ENCODE measurements at regions not wholly inside any gene's neighbourhood (a gene's known extent, or its start where the extent isn't known, plus 50 kb on each side); places are given as distances from the start of the nearest gene placed in this dataset.

DNA sequence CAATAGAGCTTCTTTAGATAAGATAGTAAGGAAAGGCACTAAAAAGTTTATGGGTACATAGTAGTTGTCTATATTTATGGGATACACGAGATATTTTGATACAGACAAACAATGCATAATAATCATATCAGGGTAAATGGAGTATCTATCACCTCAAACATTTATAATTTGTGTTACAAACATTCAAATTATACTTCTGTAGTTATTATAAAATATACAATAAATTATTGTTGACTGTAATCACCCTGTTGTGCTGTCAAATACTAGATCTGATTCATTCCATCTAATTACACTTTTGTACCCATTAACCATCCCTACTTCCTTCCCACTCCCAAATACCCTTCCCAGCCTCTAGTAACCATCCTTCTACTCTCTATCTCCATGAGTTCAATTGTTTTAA lies 179.7 kb downstream of the FOXG1 start:
- H3K9me3 Mint-ChIP-seq, result peaks cover 0 to 33% (median 14%) of the 10 kb centered on the region in 8 donors
- no peak overlapping the region for H3K4me3 ChIP-seq (ENCODE audit: low read length in 2 of 2)
- H3K4me1 ChIP-seq (ENCODE audit: insufficient read depth, low read length), result no peaks in the 10 kb centered on the region
- no peak overlapping the region for H3K27ac Mint-ChIP-seq
- H3K4me3 Mint-ChIP-seq, result no peak overlapping the region
- H3K36me3 Mint-ChIP-seq, result no peaks in the 10 kb centered on the region
- peaks cover 3 to 4% of the 10 kb centered on the region in 2 donors for H3K9me3 ChIP-seq (ENCODE audit: control insufficient read depth in 1 of 2, low read length in 2 of 2)
- intact Hi-C loops (cut with micrococcal nuclease), result no loop called here
- ChIA-PET CTCF (ENCODE audit: partially characterized antibody) (no interaction called here), POLR2A (ENCODE audit: partially characterized antibody) (no interaction called here)
- no peaks in the 10 kb centered on the region for H3K27me3 Mint-ChIP-seq
- H3K36me3 ChIP-seq (ENCODE audit: insufficient read depth, low read length), result no peaks in the 10 kb centered on the region
- no peak overlapping the region for H3K27ac ChIP-seq (ENCODE audit: low read depth, low read length)
- H3K4me1 Mint-ChIP-seq, result no peaks in the 10 kb centered on the region
- DNase-seq, result no peak
- no peaks in the 10 kb centered on the region for H3K27me3 ChIP-seq (ENCODE audit: insufficient read depth, low read length)

- intact Hi-C loops (cut with micrococcal nuclease), result no loop called here
- H3K4me1 Mint-ChIP-seq, result no peaks in the 10 kb centered on the region
- DNase-seq, result no peak
- no peaks in the 10 kb centered on the region for H3K36me3 ChIP-seq (ENCODE audit: insufficient read depth, low read length)
- no peaks in the 10 kb centered on the region for H3K27me3 ChIP-seq (ENCODE audit: insufficient read depth, low read length)
- H3K9me3 Mint-ChIP-seq, result peaks cover 0 to 45% (median 19%) of the 10 kb centered on the region in 8 donors
- H3K27ac ChIP-seq (ENCODE audit: low read depth, low read length), result no peak overlapping the region
- no peak overlapping the region for H3K27ac Mint-ChIP-seq
- ChIA-PET CTCF (ENCODE audit: partially characterized antibody) (no interaction called here), POLR2A (ENCODE audit: partially characterized antibody) (interaction anchor here (0.8 kb wide), 1 partner anchor 87 kb away, joined by 3 read pairs; no protein-coding TSS in a partner anchor)
- H3K9me3 ChIP-seq (ENCODE audit: control insufficient read depth in 1 of 2, low read length in 2 of 2), result no peaks in the 10 kb centered on the region
- H3K4me3 ChIP-seq (ENCODE audit: low read length in 2 of 2), result no peak overlapping the region
- H3K4me3 Mint-ChIP-seq, result no peak overlapping the region
- H3K4me1 ChIP-seq (ENCODE audit: insufficient read depth, low read length), result no peaks in the 10 kb centered on the region
- H3K27me3 Mint-ChIP-seq, result no peaks in the 10 kb centered on the region
- H3K36me3 Mint-ChIP-seq, result no peaks in the 10 kb centered on the region
Observed at GRCh38 chr14:28949503-28949902, 182.9 kb downstream of the FOXG1 start.

DNA sequence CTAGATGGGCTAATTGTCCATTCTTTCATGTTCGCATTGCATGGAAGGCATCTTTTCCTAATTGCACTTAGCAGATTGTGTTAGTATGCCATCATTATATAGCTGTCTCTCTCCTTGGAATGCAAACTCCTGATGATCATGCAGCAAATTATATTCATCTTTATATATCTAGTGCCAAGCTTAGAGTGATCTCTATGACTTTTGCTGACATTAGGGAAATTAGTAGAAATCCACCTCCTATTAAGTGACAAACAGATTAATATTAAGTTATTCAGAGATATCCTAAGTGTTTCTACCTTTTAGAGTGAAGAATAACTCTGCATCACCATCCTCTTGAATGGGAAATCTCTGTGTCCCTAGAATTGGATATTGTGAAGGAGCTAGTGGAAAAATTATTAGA lies 185.6 kb downstream of the FOXG1 start:
- H3K27ac Mint-ChIP-seq, result no peak overlapping the region
- Histone ChIP-seq H3K27me3 (ENCODE audit: insufficient read depth, low read length) (no peaks in the 10 kb centered on the region), H3K9me3 (ENCODE audit: control insufficient read depth in 1 of 2, low read length in 2 of 2) (no peaks in the 10 kb centered on the region), H3K27ac (ENCODE audit: low read depth, low read length) (no peak overlapping the region), H3K36me3 (ENCODE audit: insufficient read depth, low read length) (no peaks in the 10 kb centered on the region), H3K4me3 (ENCODE audit: low read length in 2 of 2) (no peak overlapping the region), H3K4me1 (ENCODE audit: insufficient read depth, low read length) (no peaks in the 10 kb centered on the region)
- ChIA-PET POLR2A (ENCODE audit: partially characterized antibody) (no interaction called here), CTCF (ENCODE audit: partially characterized antibody) (no interaction called here)
- no peak for DNase-seq
- intact Hi-C loops (cut with micrococcal nuclease), result no loop called here
- H3K4me1 Mint-ChIP-seq, result no peaks in the 10 kb centered on the region
- no peak overlapping the region for H3K4me3 Mint-ChIP-seq
- no peaks in the 10 kb centered on the region for H3K27me3 Mint-ChIP-seq
- H3K36me3 Mint-ChIP-seq, result no peaks in the 10 kb centered on the region
- H3K9me3 Mint-ChIP-seq, result peaks cover 0 to 51% (median 23%) of the 10 kb centered on the region in 8 donors

- H3K36me3 Mint-ChIP-seq, result no peaks in the 10 kb centered on the region
- no peak overlapping the region for H3K4me3 Mint-ChIP-seq
- no peak overlapping the region for H3K27ac Mint-ChIP-seq
- ChIA-PET POLR2A (ENCODE audit: partially characterized antibody) (no interaction called here), CTCF (ENCODE audit: partially characterized antibody) (no interaction called here)
- Histone ChIP-seq H3K27ac (ENCODE audit: low read depth, low read length) (no peak overlapping the region), H3K4me1 (ENCODE audit: insufficient read depth, low read length) (no peaks in the 10 kb centered on the region), H3K4me3 (ENCODE audit: low read length in 2 of 2) (no peak overlapping the region), H3K36me3 (ENCODE audit: insufficient read depth, low read length) (no peaks in the 10 kb centered on the region), H3K9me3 (ENCODE audit: control insufficient read depth in 1 of 2, low read length in 2 of 2) (no peaks in the 10 kb centered on the region), H3K27me3 (ENCODE audit: insufficient read depth, low read length) (no peaks in the 10 kb centered on the region)
- H3K27me3 Mint-ChIP-seq, result no peaks in the 10 kb centered on the region
- no peak for DNase-seq
- intact Hi-C loops (cut with micrococcal nuclease), result no loop called here
- no peaks in the 10 kb centered on the region for H3K4me1 Mint-ChIP-seq
- H3K9me3 Mint-ChIP-seq, result peaks cover 0 to 51% (median 24%) of the 10 kb centered on the region in 8 donors
Observed at GRCh38 chr14:28952666-28953065, 186.1 kb downstream of the FOXG1 start.

DNA sequence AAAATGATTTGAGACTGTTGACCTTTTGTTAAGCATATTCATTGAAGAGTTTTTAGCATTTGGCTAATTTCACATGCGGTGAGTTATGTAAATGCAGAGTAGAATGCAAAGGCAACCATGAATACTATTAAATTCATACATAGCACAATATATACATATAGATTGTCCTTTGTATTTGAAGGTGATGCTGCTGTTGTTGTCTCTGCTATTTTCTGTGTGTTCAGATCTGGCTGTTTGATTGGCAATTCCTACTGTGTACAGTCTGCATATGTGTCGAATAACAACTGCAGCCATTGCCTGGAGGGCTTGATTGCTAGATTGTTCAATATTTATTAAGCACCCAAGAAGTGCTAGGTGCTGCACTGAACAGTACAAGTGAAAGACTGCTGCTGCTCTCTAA lies 187.4 kb downstream of the FOXG1 start:
- peaks cover 0 to 57% (median 23%) of the 10 kb centered on the region in 8 donors for H3K9me3 Mint-ChIP-seq
- no peak overlapping the region for H3K4me3 Mint-ChIP-seq
- Histone ChIP-seq H3K9me3 (ENCODE audit: control insufficient read depth in 1 of 2, low read length in 2 of 2) (no peaks in the 10 kb centered on the region), H3K4me1 (ENCODE audit: insufficient read depth, low read length) (no peaks in the 10 kb centered on the region), H3K27ac (ENCODE audit: low read depth, low read length) (no peak overlapping the region), H3K27me3 (ENCODE audit: insufficient read depth, low read length) (no peaks in the 10 kb centered on the region), H3K36me3 (ENCODE audit: insufficient read depth, low read length) (no peaks in the 10 kb centered on the region), H3K4me3 (ENCODE audit: low read length in 2 of 2) (no peak overlapping the region)
- ChIA-PET POLR2A (ENCODE audit: partially characterized antibody) (no interaction called here), CTCF (ENCODE audit: partially characterized antibody) (no interaction called here)
- H3K36me3 Mint-ChIP-seq, result no peaks in the 10 kb centered on the region
- intact Hi-C loops (cut with micrococcal nuclease), result no loop called here
- H3K27me3 Mint-ChIP-seq, result no peaks in the 10 kb centered on the region
- H3K27ac Mint-ChIP-seq, result no peak overlapping the region
- no peak for DNase-seq
- H3K4me1 Mint-ChIP-seq, result no peaks in the 10 kb centered on the region

DNA sequence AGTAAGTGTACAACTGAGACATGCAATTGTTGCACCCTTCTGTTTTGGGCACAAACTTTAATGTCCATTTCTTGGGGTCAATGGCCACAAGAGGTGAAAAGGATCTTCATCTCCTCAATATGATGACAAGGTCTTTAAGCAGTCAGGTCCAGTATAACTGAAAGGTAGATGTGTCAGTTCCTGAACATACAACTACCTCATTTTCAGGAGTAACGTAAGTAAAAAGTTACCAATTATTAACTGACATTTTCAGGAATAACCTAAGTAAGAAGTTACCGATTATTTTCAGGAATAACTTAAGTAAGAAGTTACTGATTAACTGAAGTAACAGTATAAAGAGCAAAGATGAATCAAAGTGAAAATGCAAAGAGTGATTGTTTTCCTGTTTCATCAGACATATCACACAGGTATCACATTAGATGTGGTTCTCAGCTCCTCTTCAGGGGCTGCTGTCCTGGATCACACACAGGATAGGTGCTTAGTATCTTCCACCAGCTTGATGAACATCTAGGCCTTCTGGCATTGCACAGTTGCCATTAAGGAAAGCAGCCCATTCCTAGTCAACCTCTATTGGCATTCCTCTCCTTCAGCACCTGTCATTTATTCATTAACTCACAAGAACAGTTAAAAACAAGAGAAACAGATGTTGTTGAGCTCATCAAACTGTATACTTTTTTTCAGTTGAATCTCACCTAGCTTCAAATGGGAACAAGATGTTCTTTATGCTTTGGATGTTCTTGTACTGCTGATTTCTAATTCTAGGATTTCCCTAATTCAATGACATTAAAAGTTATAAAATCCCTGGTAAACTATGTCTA lies 200.0 kb downstream of the FOXG1 start:
- H3K4me3 ChIP-seq (ENCODE audit: low read length in 2 of 2), result no peak overlapping the region
- peaks cover 0 to 4% of the 10 kb centered on the region in 2 donors for H3K9me3 ChIP-seq (ENCODE audit: control insufficient read depth in 1 of 2, low read length in 2 of 2)
- no peaks in the 10 kb centered on the region for H3K4me1 Mint-ChIP-seq
- no peak overlapping the region for H3K27ac ChIP-seq (ENCODE audit: low read depth, low read length)
- no peaks in the 10 kb centered on the region for H3K27me3 ChIP-seq (ENCODE audit: insufficient read depth, low read length)
- H3K9me3 Mint-ChIP-seq, result peaks cover 0 to 19% (median 7%) of the 10 kb centered on the region in 8 donors
- H3K4me3 Mint-ChIP-seq, result no peak overlapping the region
- DNase-seq, result no peak
- POLR2A ChIA-PET (ENCODE audit: partially characterized antibody), result no interaction called here
- H3K27ac Mint-ChIP-seq, result no peak overlapping the region
- no peaks in the 10 kb centered on the region for H3K36me3 ChIP-seq (ENCODE audit: insufficient read depth, low read length)
- H3K36me3 Mint-ChIP-seq, result no peaks in the 10 kb centered on the region
- intact Hi-C loops (cut with micrococcal nuclease), result no loop called here
- no peaks in the 10 kb centered on the region for H3K4me1 ChIP-seq (ENCODE audit: insufficient read depth, low read length)
- CTCF ChIA-PET (ENCODE audit: partially characterized antibody), result no interaction called here
- H3K27me3 Mint-ChIP-seq, result no peaks in the 10 kb centered on the region

GRCh38 chr14:28975084-28975483 lies 208.5 kb downstream of the FOXG1 start:
- intact Hi-C loops (cut with micrococcal nuclease), result no loop called here
- Mint-ChIP-seq H3K27ac (no peak overlapping the region), H3K27me3 (no peaks in the 10 kb centered on the region), H3K36me3 (no peaks in the 10 kb centered on the region), H3K9me3 (peaks cover 0 to 33% (median 9%) of the 10 kb centered on the region in 8 donors), H3K4me3 (peak overlapping the region in 1 of 8 donors; percentile 28), H3K4me1 (no peaks in the 10 kb centered on the region)
- Histone ChIP-seq H3K27me3 (ENCODE audit: insufficient read depth, low read length) (no peaks in the 10 kb centered on the region), H3K9me3 (ENCODE audit: control insufficient read depth in 1 of 2, low read length in 2 of 2) (no peaks in the 10 kb centered on the region), H3K27ac (ENCODE audit: low read depth, low read length) (no peak overlapping the region), H3K4me1 (ENCODE audit: insufficient read depth, low read length) (no peaks in the 10 kb centered on the region), H3K4me3 (ENCODE audit: low read length in 2 of 2) (no peak overlapping the region), H3K36me3 (ENCODE audit: insufficient read depth, low read length) (no peaks in the 10 kb centered on the region)
- CTCF ChIA-PET (ENCODE audit: partially characterized antibody), result no interaction called here
- POLR2A ChIA-PET (ENCODE audit: partially characterized antibody), result no interaction called here
- DNase-seq, result no peak

Measured in CD4-positive, alpha-beta memory T cell (primary cell).